Activated CD4-positive, alpha-beta memory T cell treated with anti-CD3 and anti-CD28 coated beads for 36 hours (primary cell): ENCODE measurements at regions not wholly inside any gene's neighbourhood (a gene's known extent, or its start where the extent isn't known, plus 50 kb on each side); places are given as distances from the start of the nearest gene placed in this dataset.

Experiments
- CTCF ChIA-PET: fragments of 350-600 bp; sonication (Branson Sonifier 250); formaldehyde crosslinking; loops from one replicate; lab custom pipeline; 2021; ENCODE audit warnings: antibody characterized with exemption, inconsistent platforms; lab: Charles Lee
- POLR2A ChIA-PET: fragments of 350-600 bp; sonication (Branson Sonifier 250); formaldehyde crosslinking; loops from one replicate; lab custom pipeline; 2021; ENCODE audit warnings: antibody characterized with exemption; lab: Charles Lee
- DNase-seq: peaks from one replicate; pipeline ENCODE4 v3.0.0-alpha.2; 2020
- H3K27ac Mint-ChIP-seq: one replicate; pipeline ENCODE4 v1.8.0; 2021; ENCODE audit warnings: mixed read lengths
- H3K27me3 Mint-ChIP-seq: one replicate; pipeline ENCODE4 v1.8.0; 2021; ENCODE audit warnings: mixed read lengths
- H3K36me3 Mint-ChIP-seq: one replicate; pipeline ENCODE4 v1.8.0; 2021; ENCODE audit warnings: mixed read lengths
- H3K4me1 Mint-ChIP-seq: one replicate; pipeline ENCODE4 v1.8.0; 2021; ENCODE audit warnings: low read depth, mixed read lengths
- H3K4me3 Mint-ChIP-seq: one replicate; pipeline ENCODE4 v1.8.0; 2021; ENCODE audit warnings: mild to moderate bottlenecking, mixed read lengths
- H3K9me3 Mint-ChIP-seq: one replicate; pipeline ENCODE4 v1.8.0; 2021; ENCODE audit warnings: mixed read lengths
- intact Hi-C: fragments of 100-400 bp; cut with micrococcal nuclease; formaldehyde crosslinking; loops from one replicate; pipeline ENCODE4 v1.15.1; 2023

GRCh38 chr7:17195576-17195975, 102.9 kb upstream of the AHR start:
- POLR2A ChIA-PET: no interaction called here
- no peaks in the 10 kb centered on the region for H3K9me3 Mint-ChIP-seq
- H3K4me1 Mint-ChIP-seq: peaks cover 9% of the 10 kb centered on the region

GRCh38 chr7:17205910-17206309, 92.5 kb upstream of the AHR start:
- CTCF ChIA-PET: no interaction called here
- Mint-ChIP-seq H3K4me3 (no peak overlapping the region), H3K4me1 (no peaks in the 10 kb centered on the region), H3K27ac (no peak overlapping the region), H3K36me3 (no peaks in the 10 kb centered on the region), H3K27me3 (no peaks in the 10 kb centered on the region), H3K9me3 (no peaks in the 10 kb centered on the region)
- intact Hi-C loops: no loop called here
- POLR2A ChIA-PET: no interaction called here
- DNase-seq: no peak

More at GRCh38 chr7:17195576-17195975, 102.9 kb upstream of the AHR start:
- H3K36me3 Mint-ChIP-seq: no peaks in the 10 kb centered on the region
- CTCF ChIA-PET: interaction anchor here (0.6 kb wide), 1 partner anchor 65 kb away, joined by 3 read pairs; no protein-coding TSS in a partner anchor
- H3K27ac Mint-ChIP-seq: no peak overlapping the region
- intact Hi-C loops: no loop called here
- H3K4me3 Mint-ChIP-seq: no peak overlapping the region
- no peak for DNase-seq
- H3K27me3 Mint-ChIP-seq: no peaks in the 10 kb centered on the region

GRCh38 chr7:17206349-17206905, 92.0 kb upstream of the AHR start:
- intact Hi-C loops: no loop called here
- POLR2A ChIA-PET: no interaction called here
- DNase-seq: no peak
- CTCF ChIA-PET: no interaction called here
- Mint-ChIP-seq H3K9me3 (no peaks in the 10 kb centered on the region), H3K4me1 (no peaks in the 10 kb centered on the region), H3K27ac (no peak overlapping the region), H3K4me3 (no peak overlapping the region), H3K36me3 (no peaks in the 10 kb centered on the region), H3K27me3 (no peaks in the 10 kb centered on the region)

- H3K4me1 Mint-ChIP-seq: no peaks in the 10 kb centered on the region
- H3K9me3 Mint-ChIP-seq: no peaks in the 10 kb centered on the region
- H3K27ac Mint-ChIP-seq: no peak overlapping the region
- POLR2A ChIA-PET: no interaction called here
- DNase-seq: no peak
- CTCF ChIA-PET: interaction anchor here (0.7 kb wide), 1 partner anchor 224 kb away, joined by 3 read pairs; no protein-coding TSS in a partner anchor
- intact Hi-C loops: no loop called here
- no peaks in the 10 kb centered on the region for H3K27me3 Mint-ChIP-seq
- H3K36me3 Mint-ChIP-seq: no peaks in the 10 kb centered on the region
- H3K4me3 Mint-ChIP-seq: no peak overlapping the region
These were observed 91.2 kb upstream of the AHR start for GRCh38 chr7:17207220-17207619.

- no peak for DNase-seq
- Mint-ChIP-seq H3K27ac (no peak overlapping the region), H3K27me3 (no peaks in the 10 kb centered on the region), H3K9me3 (no peaks in the 10 kb centered on the region), H3K4me1 (no peaks in the 10 kb centered on the region), H3K4me3 (no peak overlapping the region), H3K36me3 (no peaks in the 10 kb centered on the region)
- CTCF ChIA-PET: interaction anchor here (0.6 kb wide), 1 partner anchor 137 kb away, joined by 3 read pairs; no protein-coding TSS in a partner anchor
- intact Hi-C loops: no loop called here
- POLR2A ChIA-PET: no interaction called here
These were observed 89.4 kb upstream of the AHR start for GRCh38 chr7:17209101-17209500.

GRCh38 chr7:17211307-17211836, 87.1 kb upstream of the AHR start:
- ChIA-PET POLR2A (no interaction called here), CTCF (no interaction called here)
- Mint-ChIP-seq H3K9me3 (peaks cover 5% of the 10 kb centered on the region), H3K4me3 (no peak overlapping the region), H3K27ac (no peak overlapping the region), H3K4me1 (no peaks in the 10 kb centered on the region), H3K27me3 (no peaks in the 10 kb centered on the region), H3K36me3 (peaks cover 3% of the 10 kb centered on the region)
- intact Hi-C loops: no loop called here
- DNase-seq: no peak

- DNase-seq: no peak
- no peak overlapping the region for H3K27ac Mint-ChIP-seq
- H3K27me3 Mint-ChIP-seq: no peaks in the 10 kb centered on the region
- peaks cover 5% of the 10 kb centered on the region for H3K9me3 Mint-ChIP-seq
- no peak overlapping the region for H3K4me3 Mint-ChIP-seq
- ChIA-PET CTCF (no interaction called here), POLR2A (no interaction called here)
- no peaks in the 10 kb centered on the region for H3K4me1 Mint-ChIP-seq
- intact Hi-C loops: no loop called here
- peaks cover 3% of the 10 kb centered on the region for H3K36me3 Mint-ChIP-seq
These were observed 86.3 kb upstream of the AHR start for GRCh38 chr7:17212188-17212587.

- H3K9me3 Mint-ChIP-seq: peaks cover 3% of the 10 kb centered on the region
- intact Hi-C loops: no loop called here
- no peaks in the 10 kb centered on the region for H3K27me3 Mint-ChIP-seq
- no peak overlapping the region for H3K27ac Mint-ChIP-seq
- peaks cover 16% of the 10 kb centered on the region for H3K4me1 Mint-ChIP-seq
- no peak overlapping the region for H3K4me3 Mint-ChIP-seq
- no peaks in the 10 kb centered on the region for H3K36me3 Mint-ChIP-seq
- CTCF ChIA-PET: no interaction called here
- POLR2A ChIA-PET: no interaction called here
- no peak for DNase-seq
These were observed 70.5 kb upstream of the AHR start for GRCh38 chr7:17227766-17228490.

- DNase-seq: no peak
- Mint-ChIP-seq H3K36me3 (no peaks in the 10 kb centered on the region), H3K4me1 (peaks cover 28% of the 10 kb centered on the region), H3K27me3 (no peaks in the 10 kb centered on the region), H3K9me3 (peaks cover 3% of the 10 kb centered on the region), H3K27ac (no peak overlapping the region), H3K4me3 (no peak overlapping the region)
- ChIA-PET POLR2A (no interaction called here), CTCF (interaction anchor here (0.6 kb wide), 1 partner anchor 220 kb away, joined by 3 read pairs; no protein-coding TSS in a partner anchor)
- intact Hi-C loops: no loop called here
These were observed 69.2 kb upstream of the AHR start for GRCh38 chr7:17229228-17229627.

GRCh38 chr7:17230099-17230807, 68.2 kb upstream of the AHR start:
- Mint-ChIP-seq H3K27ac (no peak overlapping the region), H3K4me3 (no peak overlapping the region), H3K27me3 (no peaks in the 10 kb centered on the region), H3K36me3 (no peaks in the 10 kb centered on the region), H3K4me1 (peaks cover 34% of the 10 kb centered on the region), H3K9me3 (peaks cover 1% of the 10 kb centered on the region)
- DNase-seq: no peak
- ChIA-PET POLR2A (interaction anchor here (0.6 kb wide), 1 partner anchor 86 kb away, joined by 3 read pairs; no protein-coding TSS in a partner anchor), CTCF (interaction anchor here (0.6 to 1.6 kb wide), 2 partner anchors 221 to 248 kb away, joined by 3 to 4 read pairs; no protein-coding TSS in a partner anchor)
- intact Hi-C loops: loop anchor here (10.0 kb wide), 2 partner anchors 585 to 625 kb away; partner anchors contain the start of genes ANKMY2 and BZW2

GRCh38 chr7:17233603-17234002, 64.8 kb upstream of the AHR start:
- CTCF ChIA-PET: interaction anchor here (0.8 kb wide), 1 partner anchor 251 kb away, joined by 3 read pairs; no protein-coding TSS in a partner anchor
- H3K36me3 Mint-ChIP-seq: peaks cover 3% of the 10 kb centered on the region
- H3K4me1 Mint-ChIP-seq: peaks cover 48% of the 10 kb centered on the region
- no peak for DNase-seq
- peak overlapping the region; percentile 16 for H3K4me3 Mint-ChIP-seq
- POLR2A ChIA-PET: interaction anchor here (1.1 kb wide), 1 partner anchor 65 kb away, joined by 4 read pairs; the partner anchor contains the start of gene AHR
- no peaks in the 10 kb centered on the region for H3K9me3 Mint-ChIP-seq
- intact Hi-C loops: loop anchor here (1.0 to 10.0 kb wide), 12 partner anchors 28 to 621 kb away; partner anchors contain the start of genes AHR, ANKMY2 and BZW2
- no peaks in the 10 kb centered on the region for H3K27me3 Mint-ChIP-seq
- H3K27ac Mint-ChIP-seq: peak overlapping the region; percentile 89
